Pancreas (tissue), 10 donors: ENCODE measurements at regions not wholly inside any gene's neighbourhood (a gene's known extent, or its start where the extent isn't known, plus 50 kb on each side); places are given as distances from the start of the nearest gene placed in this dataset.

Experiments
- ATAC-seq, 4 donors: fragments of 200-7000 bp; cut with Tn5 transposase; one replicate each; pipeline versions ENCODE4 v1.8.0 to v1.9.1; 2020; ENCODE audit warnings: mild to moderate bottlenecking in 4 of 4, moderate library complexity in 4 of 4
- DNase-seq, 6 donors: peaks; one replicate each; pipeline ENCODE4 v3.0.0-alpha.2; 2020
- FAIRE-seq: peaks from 2 replicates; lab custom pipeline; 2012; peaks lifted over from hg19 to GRCh38; lab: Jason Lieb, UNC
- H3K27ac ChIP-seq, 4 donors: fragments of 200-600 bp; sonication (generic); 1 replicate in 3 of 4; 2 replicates in 1 of 4; pipeline versions ENCODE4 v1.5.0 to v1.8.0; 2020
- H3K27me3 ChIP-seq, 4 donors: fragments of 200-600 bp; one replicate each; pipeline ENCODE4 v1.8.0; 2021
- H3K36me3 ChIP-seq, 3 donors: fragments of 200-600 bp; sonication (generic) in 1 of 3; one replicate each; pipeline versions ENCODE4 v1.5.0 to v1.8.0; 2020 to 2021
- H3K4me1 ChIP-seq, 3 donors: fragments of 200-600 bp; one replicate each; pipeline ENCODE4 v1.8.0; 2021
- H3K4me3 ChIP-seq, 4 donors: fragments of 200-600 bp; sonication (generic) in 2 of 4; one replicate each; pipeline versions ENCODE4 v1.5.0 to v1.8.0; 2020 to 2021
- H3K9me3 ChIP-seq, 4 donors: fragments of 200-600 bp; one replicate each; pipeline ENCODE4 v1.8.0; 2021
- CTCF ChIP-seq, 4 donors: fragments of 200-600 bp; sonication (generic) in 3 of 4; IDR thresholded peaks; one replicate each; pipeline versions ENCODE4 v1.5.0 to v1.8.0; 2021; ENCODE audit warnings: antibody characterized with exemption in 4 of 4
- WGBS, 2 donors: extraction: QIAGEN DNeasy Blood & Tissue Kit; methylation state at CpG; one replicate each; pipeline ENCODE4 v1.1.7; 2013; 5-methylcytosine and 5-hydroxymethylcytosine counted together
- intact Hi-C, 3 donors: fragments of 100-400 bp; cut with DNase I; formaldehyde crosslinking; loops; one replicate each; pipeline versions ENCODE4 v1.11.1 to v1.14.2; 2022
- donor health status: healthy with polysubstance abuse.
- donor health status: DM: no; HTN: no; CAD: no; lungs with moderate emphysema.
- donor health status: DM: no; HTN: no; CAD: no.
- donor health status: control.
- donor health status: control.
- donor health status: Bipolar disorder and iron deficiency.
- donor health status: DM: yes; HTN: yes; CAD: no.
- donor health status: DM: no; HTN: no; CAD: no.
- donor health status: DM: no; HTN: no; CAD: no.
- donor health status: DM: yes; HTN: yes; CAD: no.

- ATAC-seq, result no peak
- no peak for FAIRE-seq
- Histone ChIP-seq H3K4me1 (no peaks in the 10 kb centered on the region), H3K4me3 (no peak overlapping the region), H3K27me3 (no peaks in the 10 kb centered on the region), H3K9me3 (no peaks in the 10 kb centered on the region), H3K27ac (no peak overlapping the region), H3K36me3 (no peaks in the 10 kb centered on the region)
- no peak for TF ChIP-seq CTCF (IDR thresholded peaks at IDR 0.05)
- WGBS, 2 donors, result 70 to 81% methylated on average over 6 of the region's 6 CpGs
- DNase-seq, result no peak
- intact Hi-C loops, result no loop called here
These were observed 88.3 kb downstream of the LHX2 start for GRCh38 chr9:124099860-124100259.

GRCh38 chr9:124101215-124101968, 89.8 kb downstream of the LHX2 start:
- 59 to 63% methylated on average over 6 of the region's 6 CpGs for WGBS, 2 donors
- H3K4me3 ChIP-seq, result no peak overlapping the region
- H3K36me3 ChIP-seq, result no peaks in the 10 kb centered on the region
- intact Hi-C loops, result no loop called here
- H3K27ac ChIP-seq, result no peak overlapping the region
- H3K27me3 ChIP-seq, result no peaks in the 10 kb centered on the region
- H3K9me3 ChIP-seq, result no peaks in the 10 kb centered on the region
- DNase-seq (peak in 1 of 6 donors; percentile 15), ATAC-seq (no peak), FAIRE-seq (no peak)
- H3K4me1 ChIP-seq, result no peaks in the 10 kb centered on the region
- no peak for TF ChIP-seq CTCF (IDR thresholded peaks at IDR 0.05)

GRCh38 chr9:124101969-124102345, 90.4 kb downstream of the LHX2 start:
- no peak for TF ChIP-seq CTCF (IDR thresholded peaks at IDR 0.05)
- intact Hi-C loops, result no loop called here
- WGBS, 2 donors, result 48% methylated on average over 7 of the region's 7 CpGs
- ATAC-seq (no peak), FAIRE-seq (no peak), DNase-seq (peak in 1 of 6 donors; percentile 16)
- H3K4me1 ChIP-seq, result no peaks in the 10 kb centered on the region
- no peaks in the 10 kb centered on the region for H3K27me3 ChIP-seq
- H3K27ac ChIP-seq, result no peak overlapping the region
- H3K4me3 ChIP-seq, result no peak overlapping the region
- no peaks in the 10 kb centered on the region for H3K36me3 ChIP-seq
- no peaks in the 10 kb centered on the region for H3K9me3 ChIP-seq

GRCh38 chr9:124102363-124102762, 90.8 kb downstream of the LHX2 start:
- Histone ChIP-seq H3K4me1 (no peaks in the 10 kb centered on the region), H3K9me3 (no peaks in the 10 kb centered on the region), H3K27ac (no peak overlapping the region), H3K27me3 (no peaks in the 10 kb centered on the region), H3K4me3 (no peak overlapping the region), H3K36me3 (no peaks in the 10 kb centered on the region)
- peak in 1 of 6 donors; percentile 27 for DNase-seq
- intact Hi-C loops, result no loop called here
- ATAC-seq, result no peak
- no peak for FAIRE-seq
- TF ChIP-seq CTCF (IDR thresholded peaks at IDR 0.05), result no peak
- 26 to 31% methylated on average over 3 of the region's 3 CpGs for WGBS, 2 donors

GRCh38 chr9:124105266-124105665, 93.7 kb downstream of the LHX2 start:
- FAIRE-seq, result no peak
- TF ChIP-seq CTCF (IDR thresholded peaks at IDR 0.05), result no peak
- no peak overlapping the region for H3K4me3 ChIP-seq
- DNase-seq, result peak in 1 of 6 donors; percentile 25
- ATAC-seq, result no peak
- no peaks in the 10 kb centered on the region for H3K4me1 ChIP-seq
- no peaks in the 10 kb centered on the region for H3K27me3 ChIP-seq
- H3K36me3 ChIP-seq, result no peaks in the 10 kb centered on the region
- H3K9me3 ChIP-seq, result no peaks in the 10 kb centered on the region
- H3K27ac ChIP-seq, result no peak overlapping the region
- intact Hi-C loops, result no loop called here
- 68 to 79% methylated on average over 3 of the region's 3 CpGs for WGBS, 2 donors
